ENCODE measurements at regions not wholly inside any gene's neighbourhood (a gene's known extent, or its start where the extent isn't known, plus 50 kb on each side); places are given as distances from the start of the nearest gene placed in this dataset.
"Not testable (repeated sequence)": the region's sequence is repeated elsewhere in the genome, so short reads cannot be mapped to it uniquely, and the experiment has no call there.

DNA sequence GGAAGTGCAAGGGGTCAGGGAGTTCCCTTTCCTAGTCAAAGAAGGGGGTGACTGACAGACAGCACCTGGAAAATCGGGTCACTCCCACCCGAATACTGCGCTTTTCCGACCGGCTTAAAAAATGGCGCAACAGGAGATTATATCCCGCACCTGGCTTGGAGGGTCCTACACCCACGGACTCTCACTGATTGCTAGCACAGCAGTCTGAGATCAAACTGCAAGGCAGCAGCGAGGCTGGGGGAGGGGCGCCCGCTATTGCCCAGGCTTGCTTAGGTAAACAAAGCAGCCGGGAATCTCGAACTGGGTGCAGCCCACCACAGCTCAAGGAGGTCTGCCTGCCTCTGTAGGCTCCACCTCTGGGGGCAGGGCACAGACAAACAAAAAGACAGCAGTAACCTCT lies 333.8 kb downstream of the CENPW start:
- not testable (repeated sequence) for FAIRE-seq

DNA sequence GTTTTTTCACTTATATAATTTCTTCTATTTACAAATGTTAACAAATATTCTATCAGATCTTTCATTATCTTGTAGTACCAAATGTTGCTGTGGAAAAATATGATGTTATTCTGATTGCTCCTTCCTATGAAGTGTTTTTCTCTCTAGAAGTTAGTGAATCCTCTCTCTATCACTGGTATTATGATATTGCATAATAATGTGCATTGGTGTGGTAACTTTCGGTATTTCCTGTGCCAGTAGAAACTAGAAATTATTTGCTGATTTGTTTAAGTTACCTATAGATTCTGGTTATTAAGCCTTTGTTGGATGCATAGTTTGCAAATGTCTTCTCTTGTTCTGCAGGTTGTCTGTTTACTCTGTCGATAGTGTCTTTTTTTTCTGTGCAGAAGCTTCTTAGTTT lies 342.5 kb downstream of the CENPW start:
- no peak for FAIRE-seq

DNA sequence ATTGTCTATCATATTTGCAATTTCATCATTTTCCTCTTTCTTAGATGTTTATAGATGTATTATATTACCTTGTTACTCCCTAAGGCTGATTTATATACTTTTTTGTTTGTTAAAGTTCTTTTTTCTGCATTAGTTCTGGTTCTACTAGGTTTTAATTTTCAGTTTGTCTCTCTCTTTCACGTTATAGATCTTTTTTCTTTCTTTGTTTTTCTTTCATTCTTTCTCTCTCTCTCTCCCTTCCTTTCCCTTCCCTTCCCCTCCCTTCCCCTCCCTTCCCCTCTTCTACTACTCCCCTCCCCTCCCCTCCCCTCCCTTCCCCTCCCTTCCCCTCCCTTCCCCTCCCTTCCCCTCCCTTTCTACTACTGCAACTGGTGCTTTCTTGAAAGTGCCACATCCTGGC lies 345.3 kb downstream of the CENPW start:
- no peak for FAIRE-seq

DNA sequence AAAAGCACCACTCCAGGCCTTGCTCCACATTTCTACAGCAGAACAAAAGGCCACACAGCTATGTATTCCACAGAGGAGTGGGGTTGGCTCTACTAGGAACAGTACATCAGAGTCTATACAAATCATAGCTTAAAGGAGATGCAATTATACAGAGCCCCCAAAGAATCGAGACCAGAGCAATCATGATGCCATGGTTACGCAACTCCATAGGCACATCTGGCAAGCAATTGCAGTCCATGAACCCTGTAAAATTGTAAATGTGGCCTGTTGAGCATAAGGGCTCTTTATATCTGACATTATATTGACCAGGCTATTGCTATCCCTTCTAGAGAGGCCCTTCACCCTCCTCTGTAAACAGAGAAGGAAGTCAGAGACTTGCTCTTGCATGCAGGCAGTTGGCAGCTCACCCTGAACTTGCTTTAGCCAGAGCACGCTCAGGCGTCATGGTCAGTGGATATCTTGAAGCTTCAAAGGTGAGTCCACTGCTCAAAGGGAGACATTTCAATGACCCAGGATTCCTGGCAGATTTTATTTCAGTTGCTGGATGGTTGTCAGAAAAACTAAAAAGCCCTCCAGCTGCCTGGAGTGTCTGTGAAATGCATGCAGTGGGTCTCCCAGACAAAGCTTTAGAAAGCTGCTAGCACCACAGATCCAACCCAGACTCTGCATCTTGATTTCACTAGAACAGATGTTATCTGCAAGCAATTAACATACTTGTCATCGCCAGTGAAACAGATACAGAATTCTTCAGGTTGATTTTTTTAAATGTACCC lies 357.2 kb downstream of the CENPW start:
- FAIRE-seq: no peak

DNA sequence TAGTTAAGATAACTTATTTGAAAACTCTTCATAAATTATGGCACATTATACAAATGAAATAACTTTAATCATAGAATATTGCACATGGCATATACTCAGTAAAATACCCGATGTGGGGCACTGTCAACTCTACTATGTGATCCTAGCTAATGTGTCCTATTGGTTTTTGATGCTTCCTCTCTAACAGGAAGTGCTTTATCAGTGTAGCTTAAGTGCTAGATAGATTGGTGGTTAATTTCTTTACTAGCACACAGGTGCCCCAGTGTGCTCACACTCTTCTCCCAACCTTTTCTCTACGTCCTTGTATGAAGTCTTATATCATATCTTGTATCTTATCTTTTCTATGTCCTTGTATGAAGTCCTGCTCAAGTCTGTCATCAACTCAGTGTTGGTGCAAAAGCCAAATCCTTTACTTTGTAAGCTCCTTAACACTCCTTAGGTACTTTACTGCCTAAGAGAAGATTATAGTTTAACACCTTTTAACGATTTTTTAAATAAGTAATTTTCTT lies 358.9 kb downstream of the CENPW start:
- FAIRE-seq: no peak

DNA sequence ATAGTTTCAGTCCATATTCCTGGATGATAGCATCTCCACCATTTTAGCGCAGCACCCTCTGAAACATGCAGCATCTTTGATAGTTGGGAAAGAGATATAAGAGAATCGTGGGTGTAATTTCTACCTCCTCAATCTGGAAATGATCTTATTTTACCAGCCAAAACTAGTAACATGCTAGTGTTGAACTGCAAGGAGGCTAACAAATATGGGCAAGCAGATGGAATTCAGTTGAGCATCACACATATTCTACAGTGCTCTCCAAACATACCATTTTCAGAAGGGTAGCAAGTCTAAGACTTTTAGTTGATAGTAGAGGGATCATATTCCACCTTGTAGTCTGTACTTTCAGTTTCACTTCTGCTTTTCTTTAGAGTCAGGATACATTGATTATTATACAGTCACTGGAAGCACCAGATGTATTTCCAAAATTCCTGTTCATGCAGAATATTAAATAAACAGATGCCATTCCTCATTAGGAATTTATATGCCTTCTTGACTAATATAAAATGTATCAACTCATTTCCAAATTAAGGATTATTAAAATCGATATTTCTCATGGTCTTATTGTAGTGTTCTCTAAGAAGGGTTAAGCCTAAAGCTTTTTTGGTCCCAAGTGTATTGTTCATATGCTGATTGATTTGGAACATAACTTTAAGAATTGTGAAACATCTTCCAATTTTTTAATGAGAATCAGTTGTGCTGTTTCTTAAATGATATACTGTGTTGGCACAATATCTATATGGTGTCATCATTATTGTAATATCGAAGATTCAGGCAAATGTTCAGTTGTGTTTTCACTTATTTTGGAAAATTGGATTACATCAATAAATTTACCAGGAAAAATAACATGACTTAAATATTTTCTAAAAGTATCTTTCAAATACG lies 362.0 kb downstream of the CENPW start:
- FAIRE-seq: no peak

DNA sequence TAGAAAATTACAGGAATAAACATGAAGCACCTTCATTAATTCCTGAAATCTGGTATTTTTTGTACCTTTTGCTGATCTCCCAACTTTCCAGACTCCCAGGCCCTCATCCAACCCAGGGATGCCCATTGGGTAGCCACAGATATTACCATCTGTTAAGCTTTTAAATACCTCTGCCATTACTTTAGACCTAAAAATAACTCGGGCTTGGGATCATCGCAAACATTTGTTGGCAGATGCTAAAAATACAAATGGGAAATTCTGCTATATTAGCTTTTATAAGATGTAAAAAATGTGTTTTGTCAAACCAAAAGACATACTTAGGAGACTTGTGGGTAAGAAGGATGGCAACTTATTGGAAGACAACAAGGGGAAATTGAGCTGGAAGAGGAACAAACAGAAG lies 376.1 kb downstream of the CENPW start:
- FAIRE-seq: no peak

DNA sequence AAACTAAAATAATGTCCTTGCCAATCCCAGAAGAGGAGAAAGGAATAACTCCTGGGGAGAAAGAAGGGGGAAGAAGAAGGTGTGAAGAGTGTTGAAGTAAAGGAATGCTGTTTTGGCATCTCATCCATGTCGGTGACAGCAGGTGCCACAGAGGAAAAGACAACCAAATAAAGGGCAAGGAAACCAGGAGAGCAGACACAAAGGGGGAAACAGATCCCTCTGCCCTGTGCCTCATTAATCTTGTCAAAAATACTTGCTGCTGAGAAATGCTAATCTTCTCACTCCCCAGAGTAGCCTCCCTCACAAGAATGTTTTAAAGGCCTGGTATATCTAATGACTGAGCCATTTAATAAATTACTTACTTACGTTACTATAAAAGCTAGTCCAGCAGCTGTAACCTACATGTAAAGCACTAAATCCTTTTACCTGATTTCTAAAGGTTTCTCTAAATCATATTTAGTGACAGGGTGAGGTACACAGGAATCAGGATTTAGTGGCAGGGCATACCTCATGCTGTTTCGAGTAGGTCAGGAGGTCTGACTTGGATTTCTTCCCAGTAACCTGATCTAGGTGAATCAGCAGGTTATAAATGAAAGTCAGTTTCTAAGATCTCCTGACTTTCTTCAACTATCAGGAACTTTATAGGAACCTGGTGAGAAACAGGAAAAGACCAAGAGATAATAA lies 377.1 kb downstream of the CENPW start:
- FAIRE-seq: no peak

DNA sequence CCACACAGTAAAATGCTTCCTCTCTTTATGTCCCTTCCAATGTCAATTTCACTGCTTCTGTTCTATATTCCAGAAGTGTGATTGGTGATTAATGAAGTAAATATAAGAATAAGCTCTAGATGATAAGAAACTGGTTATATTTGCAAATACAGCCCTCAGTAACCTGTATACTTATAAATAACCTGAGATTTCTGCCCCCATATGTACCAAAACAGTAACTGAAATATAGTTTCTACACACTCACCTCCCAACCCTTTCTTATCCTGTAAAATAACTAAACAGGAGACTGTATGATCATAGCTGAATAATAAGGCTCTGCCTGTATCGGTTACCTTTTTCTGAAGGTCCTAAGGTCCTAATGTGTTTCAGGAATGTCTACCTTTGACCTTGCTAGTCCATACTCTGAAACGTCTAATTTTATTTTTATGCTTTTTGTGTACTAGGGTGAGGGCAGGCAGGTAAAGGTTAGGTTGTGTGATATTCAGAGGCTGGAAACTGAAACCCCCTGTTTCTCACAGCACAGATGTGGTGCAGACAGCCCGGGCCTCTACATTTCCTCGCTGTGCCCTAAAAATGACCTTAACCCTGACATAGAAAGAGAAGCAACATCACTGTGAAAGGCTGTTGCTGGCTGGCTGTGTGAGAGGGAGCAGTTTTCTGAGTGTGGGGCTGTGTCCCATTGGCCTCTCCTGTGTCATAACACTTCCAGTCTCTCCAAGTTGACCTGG lies 378.8 kb downstream of the CENPW start:
- no peak for FAIRE-seq

DNA sequence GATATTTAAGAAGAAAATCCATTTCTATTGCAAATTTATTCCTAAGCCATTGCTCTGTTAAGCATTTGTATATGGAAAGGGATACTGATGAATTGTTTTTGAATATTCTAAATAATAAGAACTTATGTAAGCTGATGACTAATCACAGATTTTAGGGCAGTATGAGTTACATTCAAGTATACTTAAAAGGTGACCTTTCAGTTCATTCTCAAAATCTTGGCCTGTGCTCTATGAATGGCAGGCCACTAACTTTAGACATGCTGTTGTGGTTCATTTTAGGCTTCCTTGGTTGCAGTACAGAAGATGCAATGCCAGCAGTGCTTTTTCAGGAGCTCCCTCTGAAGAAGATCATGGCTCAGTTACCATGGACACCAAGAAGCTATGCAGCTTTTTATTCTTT lies 380.4 kb downstream of the CENPW start:
- no peak for FAIRE-seq

DNA sequence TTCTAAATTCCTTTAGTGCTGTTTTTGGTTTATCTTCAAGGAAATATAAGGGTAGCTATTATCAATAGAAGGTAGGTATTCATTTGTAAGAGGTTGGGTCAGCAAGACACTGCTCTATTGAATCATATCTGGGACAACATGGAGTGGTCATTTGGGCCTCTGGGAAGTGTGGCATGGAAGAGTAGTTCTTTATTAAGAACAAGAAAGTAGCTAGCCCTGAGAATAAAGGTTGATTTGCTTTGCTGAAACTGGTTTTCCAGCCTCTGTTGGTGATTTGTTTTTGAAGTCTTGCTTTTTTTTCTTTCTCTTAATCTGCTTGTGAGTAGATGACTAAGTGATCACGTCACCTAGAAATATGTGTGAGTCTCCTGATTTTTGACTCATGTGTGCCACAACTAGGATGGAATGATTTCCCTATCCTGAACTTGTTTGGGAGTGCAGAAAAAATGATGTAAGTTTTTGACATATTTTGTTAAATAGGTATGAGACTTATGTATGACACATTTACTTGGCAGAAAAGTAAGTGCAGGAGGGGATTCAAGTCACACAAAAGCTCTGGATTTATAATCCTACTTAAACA lies 381.8 kb downstream of the CENPW start:
- FAIRE-seq: no peak

DNA sequence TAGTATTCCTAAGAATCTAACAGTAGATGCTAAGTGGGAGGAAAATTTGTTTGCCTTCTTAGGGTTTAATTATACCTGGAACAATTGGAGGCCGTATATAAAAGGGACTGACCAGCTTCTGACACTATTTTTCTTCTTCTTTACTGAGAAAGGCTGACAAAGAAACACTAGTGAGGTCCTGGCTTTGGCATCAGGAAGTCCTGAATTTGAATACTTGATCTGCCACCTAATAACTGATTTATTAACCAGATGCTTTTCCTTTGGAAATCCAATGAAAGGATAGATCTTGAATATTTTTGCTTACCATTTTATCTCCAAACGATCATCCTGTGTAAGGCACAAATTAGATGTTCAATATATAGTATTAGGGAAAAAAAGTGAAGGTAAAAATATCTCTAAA lies 382.5 kb downstream of the CENPW start:
- no peak for FAIRE-seq

DNA sequence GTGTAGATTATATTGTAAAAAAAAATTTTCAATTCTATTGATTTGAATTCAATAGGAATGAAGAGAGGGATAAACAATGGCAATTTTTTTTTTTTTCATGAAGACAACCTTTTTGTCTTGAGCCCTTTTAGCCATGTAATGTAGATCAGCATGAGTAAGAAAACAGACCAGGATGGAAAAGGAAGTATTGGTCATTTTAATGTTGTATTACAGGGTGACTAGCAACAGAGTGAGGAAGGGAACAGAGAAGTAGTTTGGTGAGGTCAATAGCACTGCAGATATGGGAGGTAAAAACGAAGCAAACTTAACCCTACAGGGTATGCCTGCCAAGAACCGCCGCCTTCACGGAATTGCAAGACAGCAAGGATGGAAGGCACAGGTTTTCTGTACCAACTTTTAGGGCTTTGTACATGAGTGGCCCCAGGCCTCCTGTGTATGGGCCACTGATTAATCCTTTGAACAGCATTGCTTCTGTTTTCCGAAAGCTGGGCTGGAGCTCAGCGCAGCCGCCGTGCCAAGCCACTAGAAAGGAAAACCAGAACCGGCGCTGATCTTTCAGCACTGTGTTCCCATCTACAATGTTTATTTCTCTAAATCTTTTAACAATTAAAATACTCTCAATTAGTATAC lies 383.7 kb downstream of the CENPW start:
- FAIRE-seq: no peak

DNA sequence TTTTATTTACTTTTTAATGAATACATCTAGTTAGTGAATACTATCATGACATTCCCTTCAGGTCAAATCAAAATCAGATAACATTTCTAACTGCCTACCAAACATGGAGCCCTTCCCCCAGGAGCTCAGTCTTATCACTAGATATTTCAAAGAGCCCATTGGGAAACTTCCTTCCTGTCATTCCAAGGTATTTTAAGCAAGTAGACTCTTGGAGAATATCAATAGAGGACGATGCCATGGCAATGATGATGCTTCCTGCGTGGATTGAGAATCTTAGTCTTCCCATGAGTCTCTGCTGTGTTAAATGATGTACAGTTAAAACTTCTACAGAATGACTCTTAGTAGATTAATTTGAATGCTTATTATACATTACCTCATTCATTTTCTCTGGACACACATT lies 384.9 kb downstream of the CENPW start:
- FAIRE-seq: no peak

DNA sequence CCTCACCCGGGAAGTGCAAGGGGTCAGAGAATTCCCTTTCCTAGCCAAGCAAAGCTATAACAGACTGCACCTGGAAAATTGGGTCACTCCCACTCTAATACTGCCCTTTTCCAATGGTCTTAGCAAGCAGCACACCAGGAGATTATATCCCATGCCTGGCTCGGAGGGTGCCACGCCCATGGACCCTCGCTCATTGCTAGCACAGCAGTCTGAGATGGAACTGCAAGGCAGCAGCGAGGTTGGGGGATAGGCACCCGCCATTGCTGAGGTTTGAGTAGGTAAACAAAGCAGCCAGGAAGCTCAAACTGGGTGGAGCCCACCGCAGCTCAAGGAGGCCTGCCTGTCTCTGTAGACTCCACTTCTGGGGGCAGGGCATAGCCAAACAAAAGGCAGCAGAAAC lies 386.5 kb downstream of the CENPW start:
- FAIRE-seq: not testable (repeated sequence)

DNA sequence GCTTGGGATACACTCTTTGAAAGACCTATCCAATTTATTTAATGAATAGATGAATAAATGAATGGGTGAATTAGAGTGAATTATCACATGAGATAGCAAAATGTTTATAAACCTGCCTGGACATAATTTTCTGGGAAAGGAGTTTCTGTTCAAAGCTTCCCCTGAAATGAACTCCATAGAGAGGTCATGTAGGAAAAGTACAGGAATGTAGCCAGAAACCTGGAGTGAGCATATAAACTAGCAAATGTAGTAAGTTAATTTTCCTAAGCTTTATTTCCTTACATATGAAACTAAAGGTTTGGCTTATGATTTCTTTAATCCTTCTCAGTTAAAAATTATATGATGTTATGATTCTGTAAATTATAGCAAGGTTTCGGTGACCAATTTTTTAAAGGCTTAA lies 380.3 kb upstream of the RSPO3 start:
- FAIRE-seq: no peak

DNA sequence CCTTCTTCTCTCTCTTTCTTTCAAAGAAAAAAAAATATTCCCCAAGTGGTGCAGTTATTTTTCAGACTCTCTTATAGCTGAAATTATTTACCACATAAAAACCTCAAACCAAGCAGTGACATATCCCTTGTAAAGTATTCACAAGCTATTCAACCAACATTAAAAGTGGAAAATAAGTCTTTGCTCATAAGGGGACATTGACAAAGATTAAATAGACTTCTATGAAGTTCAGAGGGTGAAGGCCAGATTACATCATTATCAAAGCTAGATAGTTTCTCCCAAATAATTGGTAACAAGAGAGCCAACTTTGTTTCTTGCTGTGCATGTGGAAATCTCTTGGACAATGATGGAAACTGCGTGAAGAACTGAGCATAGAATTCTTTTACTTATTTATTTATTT lies 379.8 kb upstream of the RSPO3 start:
- FAIRE-seq: no peak

DNA sequence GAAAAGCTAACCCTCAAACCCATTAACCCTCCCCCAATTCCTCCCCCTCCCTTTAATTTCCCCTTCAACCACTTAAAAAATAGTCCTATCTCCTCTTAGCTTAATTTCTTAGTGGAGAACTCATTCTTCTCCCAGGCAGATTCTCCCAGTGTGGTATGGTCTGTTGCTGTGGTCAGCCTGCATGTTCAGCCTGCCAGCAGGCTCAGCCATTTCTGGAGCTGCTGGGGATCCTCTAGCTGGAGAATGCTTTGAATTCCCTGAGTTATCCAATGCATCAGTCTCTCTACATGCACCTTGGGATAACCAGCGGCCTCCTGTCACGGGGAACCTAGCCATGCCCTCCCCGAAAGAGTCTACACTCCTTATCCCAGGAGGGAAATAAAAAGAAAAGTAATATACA lies 375.4 kb upstream of the RSPO3 start:
- FAIRE-seq: no peak

DNA sequence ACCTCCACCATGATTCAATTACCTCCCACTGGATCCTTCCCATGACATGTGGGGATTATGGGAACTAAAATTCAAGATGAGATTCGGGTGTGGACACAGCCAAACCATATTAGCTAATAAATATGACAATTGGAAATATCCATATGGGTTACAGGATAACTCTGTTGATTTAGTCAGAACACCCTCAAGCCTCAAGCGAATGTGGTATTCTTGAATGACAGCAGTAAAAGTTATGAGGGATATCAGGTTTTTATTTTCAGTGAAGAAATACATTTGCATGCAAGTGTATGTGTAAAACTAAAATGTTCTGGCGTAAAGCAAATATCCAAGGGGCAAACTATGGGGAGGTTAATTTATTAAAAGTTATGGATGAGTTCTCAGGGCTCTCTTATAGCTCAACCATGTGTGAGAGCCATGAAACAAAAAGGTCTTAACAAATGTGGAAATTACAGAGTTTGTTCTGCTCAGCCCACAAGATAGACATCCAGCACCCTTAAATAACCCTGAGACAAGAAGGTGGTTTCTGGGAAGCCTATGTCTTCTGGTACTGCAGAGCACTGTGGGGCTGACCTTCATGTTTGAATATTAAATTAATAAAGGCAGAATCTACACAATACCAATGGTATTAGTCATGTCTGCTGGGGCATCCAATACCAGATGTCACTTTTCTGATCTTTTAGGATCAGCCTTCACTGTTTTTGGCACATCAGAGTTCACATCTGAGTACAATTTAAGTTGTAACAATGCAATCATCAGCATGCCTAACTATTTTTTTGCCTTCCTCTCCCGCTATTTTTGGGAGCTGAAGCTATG lies 370.5 kb upstream of the RSPO3 start:
- no peak for FAIRE-seq

DNA sequence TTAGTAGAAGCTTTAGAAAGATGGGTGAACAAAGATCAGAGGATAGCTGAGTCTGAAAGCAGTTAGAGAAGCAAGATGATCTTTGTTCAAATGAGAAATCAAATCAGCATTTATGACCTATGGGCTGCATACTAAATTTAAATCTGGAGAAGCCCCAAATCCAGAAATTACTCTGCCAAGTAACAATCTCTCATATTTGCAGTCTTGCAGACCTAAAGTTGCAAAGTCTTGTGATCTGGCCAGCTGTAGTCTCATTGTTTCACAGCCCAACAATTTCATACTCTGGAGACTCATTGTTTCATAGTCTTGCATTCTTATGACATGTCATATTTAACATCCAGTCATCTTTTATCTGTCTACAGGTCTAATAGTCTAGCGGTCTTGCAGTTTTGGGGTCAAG lies 364.9 kb upstream of the RSPO3 start:
- FAIRE-seq: no peak

DNA sequence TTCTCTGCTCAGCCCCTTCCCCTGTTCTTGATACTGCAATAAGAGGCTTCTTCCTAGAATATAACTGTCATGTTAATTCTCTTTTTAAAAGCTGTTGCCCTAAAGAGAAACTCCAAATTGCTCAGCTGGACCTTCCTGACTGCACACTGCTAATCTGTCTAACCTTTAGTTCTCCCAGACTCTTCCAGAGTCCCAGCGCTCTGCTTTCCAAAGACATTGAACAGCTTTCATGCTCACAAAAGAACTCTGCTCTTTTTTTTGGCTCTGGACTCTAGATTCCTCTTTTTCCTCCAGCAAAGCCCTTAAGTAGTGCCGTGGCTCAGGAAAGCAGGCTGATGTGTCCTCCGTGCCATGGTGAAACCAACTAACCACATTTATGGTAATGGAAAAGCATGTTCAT lies 356.6 kb upstream of the RSPO3 start:
- no peak for FAIRE-seq

Measured in G401.6 (cell line).